BJ (cell line): ENCODE measurements at regions not wholly inside any gene's neighbourhood (a gene's known extent, or its start where the extent isn't known, plus 50 kb on each side); places are given as distances from the start of the nearest gene placed in this dataset.
A peak's percentile ranks its signal among the peaks of the same experiment; 100 is the strongest.
"Not testable (repeated sequence)": the region's sequence is repeated elsewhere in the genome, so short reads cannot be mapped to it uniquely, and the experiment has no call there.

Experiments
- CTCF ChIA-PET: fragments of 350-600 bp; formaldehyde crosslinking; extraction: SDS; loops from one replicate; lab custom pipeline; 2021; ENCODE audit warnings: antibody characterized with exemption, inconsistent platforms; lab: Yijun Ruan, JAX
- POLR2A ChIA-PET: fragments of 300-600 bp; sonication (Branson Sonifier 250); formaldehyde crosslinking; extraction: SDS; loops from one replicate; lab custom pipeline; 2021; ENCODE audit warnings: antibody characterized with exemption; lab: Charles Lee
- DNase-seq: peaks from one replicate; pipeline ENCODE4 v3.0.0-alpha.2; 2011; ENCODE audit warnings: low read depth
- H3K27me3 ChIP-seq: 2 replicates; pipeline ENCODE4 v1.6.0; 2011; ENCODE audit warnings: low read length; ENCODE audit not compliant: control insufficient read depth, insufficient read depth
- H3K36me3 ChIP-seq: 2 replicates; pipeline ENCODE4 v1.5.1; 2011; ENCODE audit warnings: low read length; ENCODE audit not compliant: control insufficient read depth, insufficient read depth
- H3K4me3 ChIP-seq: 2 replicates; pipeline ENCODE4 v1.5.1; 2011; ENCODE audit warnings: low read depth, mild to moderate bottlenecking, control low read depth, low read length
- TF ChIP-seq, protein P1 (sequence below): IDR thresholded peaks from 2 replicates; pipeline ENCODE4 v1.5.1; 2011; ENCODE audit warnings: low read depth, mild to moderate bottlenecking, control low read depth, inconsistent platforms, low read length, moderate library complexity; ENCODE audit not compliant: insufficient read depth

- Histone ChIP-seq H3K4me3 (no peak overlapping the region), H3K36me3 (no peaks in the 10 kb centered on the region), H3K27me3 (no peaks in the 10 kb centered on the region)
- TF ChIP-seq, protein P1, sequence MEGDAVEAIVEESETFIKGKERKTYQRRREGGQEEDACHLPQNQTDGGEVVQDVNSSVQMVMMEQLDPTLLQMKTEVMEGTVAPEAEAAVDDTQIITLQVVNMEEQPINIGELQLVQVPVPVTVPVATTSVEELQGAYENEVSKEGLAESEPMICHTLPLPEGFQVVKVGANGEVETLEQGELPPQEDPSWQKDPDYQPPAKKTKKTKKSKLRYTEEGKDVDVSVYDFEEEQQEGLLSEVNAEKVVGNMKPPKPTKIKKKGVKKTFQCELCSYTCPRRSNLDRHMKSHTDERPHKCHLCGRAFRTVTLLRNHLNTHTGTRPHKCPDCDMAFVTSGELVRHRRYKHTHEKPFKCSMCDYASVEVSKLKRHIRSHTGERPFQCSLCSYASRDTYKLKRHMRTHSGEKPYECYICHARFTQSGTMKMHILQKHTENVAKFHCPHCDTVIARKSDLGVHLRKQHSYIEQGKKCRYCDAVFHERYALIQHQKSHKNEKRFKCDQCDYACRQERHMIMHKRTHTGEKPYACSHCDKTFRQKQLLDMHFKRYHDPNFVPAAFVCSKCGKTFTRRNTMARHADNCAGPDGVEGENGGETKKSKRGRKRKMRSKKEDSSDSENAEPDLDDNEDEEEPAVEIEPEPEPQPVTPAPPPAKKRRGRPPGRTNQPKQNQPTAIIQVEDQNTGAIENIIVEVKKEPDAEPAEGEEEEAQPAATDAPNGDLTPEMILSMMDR: no peak
- CTCF ChIA-PET: no interaction called here
- no peak for DNase-seq
- POLR2A ChIA-PET: no interaction called here
Observed at GRCh38 chr3:145079436-145079835, 1081.5 kb downstream of the PLOD2 start.

- DNase-seq: no peak
- Histone ChIP-seq H3K27me3 (no peaks in the 10 kb centered on the region), H3K4me3 (no peak overlapping the region), H3K36me3 (no peaks in the 10 kb centered on the region)
- POLR2A ChIA-PET: no interaction called here
- TF ChIP-seq, protein P1: no peak
- CTCF ChIA-PET: interaction anchor here (0.6 kb wide), 1 partner anchor 185 kb away, joined by 3 read pairs; no protein-coding TSS in a partner anchor
Observed at GRCh38 chr3:145087038-145087437, 1073.9 kb downstream of the PLOD2 start.

- H3K27me3 ChIP-seq: no peaks in the 10 kb centered on the region
- H3K36me3 ChIP-seq: no peaks in the 10 kb centered on the region
- POLR2A ChIA-PET: no interaction called here
- no peak for DNase-seq
- CTCF ChIA-PET: no interaction called here
- no peak overlapping the region for H3K4me3 ChIP-seq
- TF ChIP-seq, protein P1: no peak
Observed at GRCh38 chr3:145088917-145089316, 1072.1 kb downstream of the PLOD2 start.

DNA sequence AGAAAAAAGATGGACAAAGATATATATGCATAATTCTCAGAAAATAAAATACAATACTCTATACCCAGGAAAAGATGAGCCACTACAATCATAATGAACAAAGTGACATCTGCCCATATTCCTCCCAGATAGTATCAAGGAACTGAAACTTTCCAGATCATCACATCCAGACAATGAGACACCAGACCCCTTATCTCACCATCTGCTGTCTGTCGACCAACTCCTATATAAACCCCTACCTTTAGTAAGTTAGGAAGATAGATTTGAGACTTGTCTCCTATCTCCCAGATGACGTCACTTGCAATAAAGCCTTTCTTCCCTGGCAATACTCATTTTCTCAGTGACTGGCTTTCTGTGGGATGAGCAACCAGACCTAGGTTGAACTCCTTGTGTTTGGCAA lies 1071.6 kb downstream of the PLOD2 start:
- ChIA-PET CTCF (no interaction called here), POLR2A (no interaction called here)
- no peaks in the 10 kb centered on the region for H3K36me3 ChIP-seq
- DNase-seq: no peak
- no peaks in the 10 kb centered on the region for H3K27me3 ChIP-seq
- no peak overlapping the region for H3K4me3 ChIP-seq
- TF ChIP-seq, protein P1: no peak

GRCh38 chr3:145094355-145094941 lies 1066.5 kb downstream of the PLOD2 start:
- H3K4me3 ChIP-seq: no peak overlapping the region
- no peaks in the 10 kb centered on the region for H3K27me3 ChIP-seq
- TF ChIP-seq, protein P1: no peak
- DNase-seq: peak; percentile 3
- POLR2A ChIA-PET: no interaction called here
- CTCF ChIA-PET: no interaction called here
- no peaks in the 10 kb centered on the region for H3K36me3 ChIP-seq

DNA sequence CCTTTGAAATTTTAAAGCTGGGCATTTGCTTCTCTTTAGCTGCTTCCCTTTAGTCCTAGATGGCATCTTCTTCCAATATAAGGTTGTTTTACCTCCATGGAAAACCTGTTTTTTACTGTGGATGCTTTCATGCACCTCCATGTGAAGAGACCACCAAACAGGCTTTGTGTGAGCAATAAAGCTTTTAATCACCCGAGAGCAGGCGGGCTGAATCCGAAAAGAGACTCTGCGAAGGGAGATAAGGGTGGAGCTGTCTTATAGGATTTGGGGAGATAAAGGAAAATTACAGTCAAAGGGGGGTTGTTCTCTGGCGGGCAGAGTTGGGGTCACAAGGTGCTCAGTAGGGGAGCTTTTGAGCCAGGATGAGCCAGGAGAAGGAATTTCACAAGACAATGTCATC lies 1049.8 kb downstream of the PLOD2 start:
- H3K4me3 ChIP-seq, DNase-seq, POLR2A ChIA-PET, H3K36me3 ChIP-seq, CTCF ChIA-PET, H3K27me3 ChIP-seq: not testable (repeated sequence)
